ENCODE measurements at regions not wholly inside any gene's neighbourhood (a gene's known extent, or its start where the extent isn't known, plus 50 kb on each side); places are given as distances from the start of the nearest gene placed in this dataset.

GRCh38 chr5:115699967-115700366 lies 74.1 kb upstream of the TMED7 start:
- TF ChIP-seq JUNB (IDR thresholded peaks at IDR 0.05; ENCODE audit: unreplicated experiment) (no peak), ETS1 (IDR thresholded peaks at IDR 0.05) (no peak), STAT1 (IDR thresholded peaks at IDR 0.05; ENCODE audit: unreplicated experiment) (no peak), ZNF331 (CRISPR knock-in tag; IDR thresholded peaks at IDR 0.05; ENCODE audit: low read depth) (no peak), CTCF (conservative IDR thresholded peaks at IDR 0.05; ENCODE audit: low read depth in 2 of 2) (no peak), POLR2AphosphoS5 (IDR thresholded peaks at IDR 0.05; ENCODE audit: low read depth) (no peak), ZNF114 (CRISPR knock-in tag; IDR thresholded peaks at IDR 0.05) (no peak)
- Histone ChIP-seq H3K27me3 (ENCODE audit: insufficient read depth) (no peaks in the 10 kb centered on the region), H3K4me1 (ENCODE audit: insufficient read depth) (no peaks in the 10 kb centered on the region), H3K4me2 (no peak overlapping the region), H3K4me3 (no peak overlapping the region), H3K9me2 (ENCODE audit: insufficient read depth) (no peaks in the 10 kb centered on the region), H4K20me1 (replicated peaks; ENCODE audit: insufficient read depth) (no peaks in the 10 kb centered on the region), H2AFZ (no peak overlapping the region), H3K27ac (ENCODE audit: low read depth) (no peak overlapping the region), H3K36me3 (ENCODE audit: insufficient read depth) (no peaks in the 10 kb centered on the region), H3K79me2 (replicated peaks; ENCODE audit: insufficient read depth) (no peaks in the 10 kb centered on the region), H3F3A (replicated peaks; ENCODE audit: low read depth) (no peaks in the 10 kb centered on the region)
- DNase-seq (ENCODE audit: low spot score): no peak
- no peak overlapping the region for H3K27ac Mint-ChIP-seq
- peaks cover 4% of the 10 kb centered on the region for H3K27me3 Mint-ChIP-seq (ENCODE audit: insufficient read depth, low read depth, poor library complexity)
- H3K36me3 Mint-ChIP-seq (ENCODE audit: low read depth): no peaks in the 10 kb centered on the region
- no peak overlapping the region for H3K4me3 Mint-ChIP-seq
- peaks cover 2% of the 10 kb centered on the region; the same call in 2 of the 3 replicates for H3K4me1 Mint-ChIP-seq
- H3K9me3 Mint-ChIP-seq: 0 out of 3 replicates have a peak, but pooled peaks cover 3% of the 10 kb centered on the region
- ATAC-seq: no peak

- H4K20me1 ChIP-seq (replicated peaks; ENCODE audit: insufficient read depth): no peaks in the 10 kb centered on the region
- no peaks in the 10 kb centered on the region for H3K79me2 ChIP-seq (replicated peaks; ENCODE audit: insufficient read depth)
- no peaks in the 10 kb centered on the region for H3K9me2 ChIP-seq (ENCODE audit: insufficient read depth)
- no peak for DNase-seq (ENCODE audit: low spot score)
- H3K36me3 Mint-ChIP-seq (ENCODE audit: low read depth): no peaks in the 10 kb centered on the region
- H3K4me1 ChIP-seq (ENCODE audit: insufficient read depth): no peaks in the 10 kb centered on the region
- no peak overlapping the region for H3K4me3 Mint-ChIP-seq
- no peak overlapping the region for H3K4me2 ChIP-seq
- no peak overlapping the region for H3K27ac ChIP-seq (ENCODE audit: low read depth)
- H3F3A ChIP-seq (replicated peaks; ENCODE audit: low read depth): no peaks in the 10 kb centered on the region
- peaks cover 9% of the 10 kb centered on the region; the same call in 2 of the 3 replicates for H3K4me1 Mint-ChIP-seq
- H3K27me3 ChIP-seq (ENCODE audit: insufficient read depth): no peaks in the 10 kb centered on the region
- TF ChIP-seq NANOG (IDR thresholded peaks at IDR 0.05; ENCODE audit: borderline replicate concordance) (no peak), POLR2AphosphoS5 (IDR thresholded peaks at IDR 0.05; ENCODE audit: low read depth) (no peak), CTCF (conservative IDR thresholded peaks at IDR 0.05; ENCODE audit: low read depth in 2 of 2) (no peak), ETS1 (IDR thresholded peaks at IDR 0.05) (no peak), EZH2phosphoT487 (IDR thresholded peaks at IDR 0.05; ENCODE audit: unreplicated experiment) (no peak), ZNF331 (CRISPR knock-in tag; IDR thresholded peaks at IDR 0.05; ENCODE audit: low read depth) (no peak), EZH2 (IDR thresholded peaks at IDR 0.05; ENCODE audit: low read depth, unreplicated experiment) (no peak)
- peaks cover 3% of the 10 kb centered on the region; the same call in 1 of the 3 replicates for H3K9me3 Mint-ChIP-seq
- no peak overlapping the region for H3K27ac Mint-ChIP-seq
- H3K27me3 Mint-ChIP-seq (ENCODE audit: insufficient read depth, low read depth, poor library complexity): peaks cover under 1% of the 10 kb centered on the region
- ATAC-seq: no peak
- H3K36me3 ChIP-seq (ENCODE audit: insufficient read depth): no peaks in the 10 kb centered on the region
- peak overlapping the region; percentile 41; the same call in 1 of the 2 replicates for H2AFZ ChIP-seq
- H3K4me3 ChIP-seq: no peak overlapping the region
Observed at GRCh38 chr5:115696141-115696650, 70.4 kb upstream of the TMED7 start.
